Astrocyte of the cerebellum (primary cell): ENCODE measurements at regions not wholly inside any gene's neighbourhood (a gene's known extent, or its start where the extent isn't known, plus 50 kb on each side); places are given as distances from the start of the nearest gene placed in this dataset.

Experiments used
- DNase-seq: peaks from one replicate; pipeline ENCODE4 v3.0.0-alpha.2; 2011; ENCODE audit warnings: low read depth
- H3K4me3 ChIP-seq: 2 replicates; pipeline ENCODE4 v1.5.1; 2011; ENCODE audit warnings: mild to moderate bottlenecking, low read depth, low read length, moderate library complexity
- in situ Hi-C: cut with HindIII; loops from 2 replicates; pipeline ENCODE4 v1.10.0; 2017; ENCODE audit warnings: low sequenced_read_pairs
- TF ChIP-seq, protein P1 (sequence below): IDR thresholded peaks from 2 replicates; pipeline ENCODE4 v1.5.1; 2012; ENCODE audit warnings: low read length, low read depth, moderate library complexity, mild to moderate bottlenecking; ENCODE audit errors: missing control alignments

GRCh38 chr6:150704447-150705192 lies 104.9 kb downstream of the PLEKHG1 start:
- DNase-seq = no peak
- H3K4me3 ChIP-seq = no peak overlapping the region
- in situ Hi-C loops = no loop called here
- TF ChIP-seq, protein P1, sequence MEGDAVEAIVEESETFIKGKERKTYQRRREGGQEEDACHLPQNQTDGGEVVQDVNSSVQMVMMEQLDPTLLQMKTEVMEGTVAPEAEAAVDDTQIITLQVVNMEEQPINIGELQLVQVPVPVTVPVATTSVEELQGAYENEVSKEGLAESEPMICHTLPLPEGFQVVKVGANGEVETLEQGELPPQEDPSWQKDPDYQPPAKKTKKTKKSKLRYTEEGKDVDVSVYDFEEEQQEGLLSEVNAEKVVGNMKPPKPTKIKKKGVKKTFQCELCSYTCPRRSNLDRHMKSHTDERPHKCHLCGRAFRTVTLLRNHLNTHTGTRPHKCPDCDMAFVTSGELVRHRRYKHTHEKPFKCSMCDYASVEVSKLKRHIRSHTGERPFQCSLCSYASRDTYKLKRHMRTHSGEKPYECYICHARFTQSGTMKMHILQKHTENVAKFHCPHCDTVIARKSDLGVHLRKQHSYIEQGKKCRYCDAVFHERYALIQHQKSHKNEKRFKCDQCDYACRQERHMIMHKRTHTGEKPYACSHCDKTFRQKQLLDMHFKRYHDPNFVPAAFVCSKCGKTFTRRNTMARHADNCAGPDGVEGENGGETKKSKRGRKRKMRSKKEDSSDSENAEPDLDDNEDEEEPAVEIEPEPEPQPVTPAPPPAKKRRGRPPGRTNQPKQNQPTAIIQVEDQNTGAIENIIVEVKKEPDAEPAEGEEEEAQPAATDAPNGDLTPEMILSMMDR = no peak

GRCh38 chr6:150705392-150705791 lies 105.7 kb downstream of the PLEKHG1 start:
- in situ Hi-C loops = no loop called here
- TF ChIP-seq, protein P1 = no peak
- H3K4me3 ChIP-seq = no peak overlapping the region
- DNase-seq = no peak

DNA sequence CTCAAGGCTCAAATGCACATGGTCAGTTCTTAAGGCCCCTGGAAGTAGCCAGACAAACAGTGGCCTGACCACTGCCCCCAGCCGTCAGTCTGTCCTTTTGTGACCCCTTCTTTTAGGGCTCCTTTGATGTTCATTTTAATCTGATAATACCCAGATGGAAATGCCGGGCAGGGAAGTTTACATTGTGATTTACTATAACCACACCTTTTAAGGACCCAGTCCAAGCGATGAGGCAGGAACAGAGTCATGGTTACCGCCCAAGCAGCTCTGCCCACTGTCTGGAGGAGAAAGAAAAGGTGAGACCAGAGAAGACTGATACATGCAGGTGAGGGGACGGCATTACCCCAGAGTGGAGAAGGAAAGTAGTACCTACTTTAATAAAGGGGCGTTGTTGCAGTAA lies 110.6 kb downstream of the PLEKHG1 start:
- TF ChIP-seq, protein P1 = no peak
- DNase-seq = no peak
- no peak overlapping the region for H3K4me3 ChIP-seq
- in situ Hi-C loops = no loop called here

- TF ChIP-seq, protein P1 = no peak
- in situ Hi-C loops = no loop called here
- no peak overlapping the region for H3K4me3 ChIP-seq
- no peak for DNase-seq
Observed at GRCh38 chr6:150711061-150711460, 111.4 kb downstream of the PLEKHG1 start.

- DNase-seq = no peak
- H3K4me3 ChIP-seq = no peak overlapping the region
- in situ Hi-C loops = no loop called here
- TF ChIP-seq, protein P1 = no peak
Observed at GRCh38 chr6:150711584-150712504, 112.2 kb downstream of the PLEKHG1 start.

DNA sequence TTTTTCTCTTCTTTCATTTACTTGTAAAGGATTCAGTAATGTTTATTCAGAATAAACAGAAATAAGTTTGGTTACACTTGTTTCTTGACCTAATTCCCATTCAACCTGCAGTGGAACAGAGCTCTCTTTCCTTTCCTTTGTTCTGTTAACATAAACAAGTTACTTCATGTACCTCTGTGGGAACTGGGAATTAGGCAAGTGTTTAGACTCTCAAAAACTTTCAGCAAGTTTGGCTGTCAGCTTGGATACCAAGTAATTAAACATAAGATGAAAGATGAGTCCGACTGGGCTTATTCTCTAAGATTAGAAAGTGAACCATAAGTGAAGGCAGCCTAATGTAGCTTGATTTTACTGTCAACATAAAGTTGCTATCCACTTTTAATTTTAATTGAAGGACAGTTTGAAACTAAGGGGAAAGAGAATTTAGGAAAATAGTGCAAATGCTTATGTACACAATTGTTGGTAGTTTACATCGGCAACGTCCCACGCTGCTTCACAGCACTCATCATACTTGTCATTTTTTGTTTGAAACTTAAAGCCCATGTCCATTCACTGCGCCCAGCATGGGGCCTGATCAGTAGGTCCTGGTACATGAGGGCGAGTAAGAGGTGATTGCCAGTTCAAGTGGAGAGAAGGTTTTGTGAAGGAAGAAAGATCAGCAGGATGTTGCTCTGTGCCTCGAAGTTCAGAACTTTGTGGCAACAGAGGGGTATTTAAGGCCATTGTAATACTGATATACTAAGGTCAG lies 113.0 kb downstream of the PLEKHG1 start:
- in situ Hi-C loops = no loop called here
- H3K4me3 ChIP-seq = no peak overlapping the region
- no peak for DNase-seq
- TF ChIP-seq, protein P1 = no peak
